ENCODE measurements at regions not wholly inside any gene's neighbourhood (a gene's known extent, or its start where the extent isn't known, plus 50 kb on each side); places are given as distances from the start of the nearest gene placed in this dataset.
"Not testable (repeated sequence)": the region's sequence is repeated elsewhere in the genome, so short reads cannot be mapped to it uniquely, and the experiment has no call there.

DNA sequence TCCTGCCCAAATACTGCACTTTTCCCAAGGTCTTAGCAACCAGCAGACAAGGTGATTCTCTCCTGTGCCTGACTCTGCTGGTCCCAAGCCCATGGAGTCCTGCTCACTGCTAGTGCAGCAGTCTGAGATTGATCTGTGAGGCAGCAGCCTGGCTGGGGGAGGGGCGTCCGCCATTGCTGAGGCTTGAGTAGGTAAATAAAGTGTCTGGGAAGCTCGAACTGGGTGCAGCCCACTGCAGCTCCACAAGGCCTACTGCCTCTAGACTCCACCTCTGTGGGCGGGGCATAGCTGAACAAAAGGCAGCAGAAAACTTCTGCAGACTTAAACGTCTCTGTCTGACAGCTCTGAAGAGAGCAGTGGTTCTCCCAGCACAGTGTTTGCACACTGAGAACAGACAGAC, 258.7 kb downstream of the ABCC12 start:
- not testable (repeated sequence) for DNase-seq

- DNase-seq, result no peak
Observed at GRCh38 chr16:47895146-47895545, 260.6 kb downstream of the ABCC12 start.

DNA sequence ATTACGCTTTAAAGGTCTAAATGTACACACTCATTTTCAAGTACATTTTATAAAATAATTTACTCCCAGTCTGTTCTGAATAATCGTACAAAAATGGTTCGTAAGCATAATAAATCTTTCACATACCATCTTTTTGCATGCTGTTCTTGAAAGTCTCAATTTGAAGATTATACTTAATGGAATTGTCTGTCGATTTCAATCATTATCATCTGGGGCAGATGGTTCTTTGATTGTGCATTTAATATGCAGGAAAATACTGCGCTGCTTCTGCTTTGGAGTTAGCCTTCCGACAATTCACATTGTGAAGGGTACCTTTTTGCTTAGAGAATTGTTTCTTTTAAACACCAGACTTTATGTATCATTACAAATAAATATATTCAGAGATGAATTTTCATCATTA, 262.8 kb downstream of the ABCC12 start:
- DNase-seq, result no peak

- no peak for DNase-seq
Observed at GRCh38 chr16:47888734-47889133, 267.1 kb downstream of the ABCC12 start.

GRCh38 chr16:47888142-47888541, 267.7 kb downstream of the ABCC12 start:
- DNase-seq, result no peak

DNA sequence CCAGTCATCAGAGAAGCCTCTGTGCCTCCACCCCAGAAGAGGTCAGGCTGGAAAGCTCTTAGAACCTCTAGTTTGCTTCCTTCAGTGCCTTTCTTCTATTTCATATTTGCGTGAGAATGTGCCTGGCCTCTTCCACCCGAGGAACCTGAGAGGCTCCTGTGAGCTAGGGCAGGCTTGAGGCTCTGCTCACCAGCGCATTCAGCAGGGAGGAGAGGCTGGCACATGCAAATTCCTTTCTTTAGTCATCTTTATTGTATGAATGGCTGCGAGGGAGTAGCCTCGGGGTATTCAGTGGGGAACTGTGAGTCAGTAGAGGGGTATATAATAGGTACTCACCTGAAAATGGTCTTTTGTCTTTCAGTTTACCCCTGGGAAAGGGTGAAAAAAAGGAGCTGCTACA, 268.3 kb downstream of the ABCC12 start:
- no peak for DNase-seq

- DNase-seq, result no peak
Observed at GRCh38 chr16:47886631-47887415, 269.0 kb downstream of the ABCC12 start.

DNA sequence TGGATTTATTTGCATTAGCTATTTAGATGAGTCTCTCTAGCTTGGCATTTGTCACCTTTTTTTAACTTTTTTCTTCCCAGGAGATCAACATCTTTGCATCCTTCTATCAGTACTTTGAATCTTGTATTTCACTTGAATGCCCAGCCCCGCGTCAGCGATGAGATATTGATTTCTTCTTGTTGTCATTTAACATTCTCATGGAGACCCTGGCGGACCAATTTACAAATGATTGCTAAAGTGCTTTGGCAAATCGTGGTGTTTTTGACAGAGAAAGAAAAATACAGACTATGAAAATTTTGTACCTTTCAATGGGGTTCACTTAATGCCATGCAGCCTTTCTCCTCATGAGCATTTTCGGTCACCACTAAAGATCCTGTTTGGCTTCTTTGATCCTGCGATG, 269.7 kb downstream of the ABCC12 start:
- no peak for DNase-seq

- no peak for DNase-seq
Observed at GRCh38 chr16:47885489-47885888, 270.3 kb downstream of the ABCC12 start.

GRCh38 chr16:47884116-47884725, 271.6 kb downstream of the ABCC12 start:
- DNase-seq, result no peak

GRCh38 chr16:47881574-47881973, 274.2 kb downstream of the ABCC12 start:
- no peak for DNase-seq

DNA sequence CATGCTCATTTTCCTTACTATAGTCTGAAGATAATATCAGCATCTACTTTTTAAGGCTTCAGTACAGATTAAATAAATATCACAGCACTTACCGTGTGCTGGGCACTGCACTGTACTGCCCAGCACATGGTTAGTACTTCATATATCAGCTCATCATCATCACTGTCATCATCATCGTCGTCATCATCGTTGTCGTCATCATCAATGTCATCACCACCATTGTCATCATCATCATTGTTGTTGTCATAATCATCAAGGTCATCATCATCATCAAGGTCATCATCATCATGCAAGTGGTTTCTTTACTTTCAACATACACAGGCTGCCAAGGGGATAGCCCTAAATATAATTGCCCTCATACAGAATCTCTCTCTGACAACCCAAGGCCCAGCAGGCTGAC, 275.1 kb downstream of the ABCC12 start:
- no peak for DNase-seq

DNA sequence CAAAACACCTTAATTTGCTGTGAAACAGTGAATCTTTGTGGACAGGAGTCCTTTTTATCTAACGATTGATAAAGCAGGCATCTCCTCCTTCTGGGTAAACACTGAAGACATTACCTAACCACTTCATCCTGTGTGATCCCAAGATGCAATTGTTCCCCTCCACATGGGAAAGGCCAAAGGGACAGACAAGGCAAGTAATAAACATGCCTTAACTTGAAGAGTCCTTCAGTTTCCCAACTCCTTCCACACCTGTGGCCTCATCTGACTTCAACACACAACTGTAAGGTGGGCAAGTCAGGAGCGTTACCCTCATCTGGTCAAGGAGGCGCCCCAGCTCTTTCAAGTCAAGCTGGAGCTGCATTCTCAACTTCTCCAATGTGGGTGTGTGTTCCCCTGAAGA, 278.6 kb downstream of the ABCC12 start:
- no peak for DNase-seq

- DNase-seq, result no peak
Observed at GRCh38 chr16:47876511-47876910, 279.3 kb downstream of the ABCC12 start.

DNA sequence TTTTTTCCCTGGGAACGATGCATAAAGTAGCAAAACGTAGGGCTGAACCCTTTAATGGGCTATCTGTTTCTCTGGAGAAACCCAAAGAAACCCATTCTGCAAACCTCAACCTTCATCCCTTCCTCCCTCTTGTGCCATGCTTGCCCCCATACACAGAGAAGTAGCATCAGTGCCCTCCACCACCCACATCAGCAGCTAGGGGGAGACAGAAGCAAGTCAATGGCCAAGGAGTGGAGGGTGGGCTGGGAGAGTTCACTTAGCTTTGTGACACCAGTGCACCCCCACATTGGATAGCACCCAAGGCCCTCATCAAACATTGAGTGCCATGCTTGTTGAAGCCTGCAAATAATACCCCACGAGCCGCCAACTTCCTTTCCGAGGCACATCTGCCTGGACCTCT, 282.4 kb downstream of the ABCC12 start:
- DNase-seq, result peak; percentile 12

DNA sequence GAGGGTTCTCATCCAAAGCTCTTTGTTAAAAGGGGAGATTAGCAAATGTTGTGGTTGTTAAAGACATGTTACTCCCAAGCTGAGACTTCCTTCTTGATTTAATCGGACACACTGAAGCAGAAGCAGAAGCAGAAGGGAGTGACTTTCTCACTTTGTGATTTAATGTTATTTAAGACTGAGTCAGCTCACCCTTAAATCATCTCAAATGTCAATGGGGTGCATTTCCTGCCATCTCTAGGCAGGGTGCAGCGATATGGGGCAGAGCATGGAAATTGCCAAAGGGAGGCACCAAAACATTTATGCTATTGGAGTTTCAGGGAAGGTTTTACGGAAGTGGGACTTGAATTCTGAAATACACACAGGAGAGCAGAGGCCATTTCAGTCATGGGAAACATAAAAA, 283.6 kb downstream of the ABCC12 start:
- no peak for DNase-seq

GRCh38 chr16:47866423-47866822, 289.4 kb downstream of the ABCC12 start:
- DNase-seq, result no peak

DNA sequence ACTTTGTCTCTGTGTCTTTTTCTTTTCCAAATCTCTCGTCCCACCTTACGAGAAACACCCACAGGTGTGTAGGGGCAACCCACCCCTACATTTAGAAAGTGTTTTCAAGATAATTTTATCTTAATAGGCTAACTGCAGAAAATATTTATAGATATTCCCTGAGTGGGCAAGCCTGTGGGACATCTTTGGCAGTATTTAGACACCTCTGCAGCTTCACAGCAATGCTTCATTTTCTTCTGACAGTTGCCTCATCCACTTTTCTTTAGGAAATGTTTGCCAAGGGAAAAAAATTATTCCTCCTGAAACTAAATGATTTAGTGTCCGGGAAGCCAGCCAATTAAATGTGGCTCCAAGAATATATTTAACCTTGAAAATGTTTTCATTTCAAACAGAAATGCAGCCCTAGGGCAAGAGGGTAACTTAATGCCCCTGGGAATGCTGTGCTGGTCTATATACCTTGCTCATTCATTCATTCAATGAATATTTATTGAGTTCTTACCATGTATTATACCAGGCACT, 290.4 kb downstream of the ABCC12 start:
- no peak for DNase-seq

- not testable (repeated sequence) for DNase-seq
Observed at GRCh38 chr16:47864262-47864661, 291.5 kb downstream of the ABCC12 start.

GRCh38 chr16:47861999-47862398, 293.8 kb downstream of the ABCC12 start:
- no peak for DNase-seq

GRCh38 chr16:47858333-47858982, 297.3 kb downstream of the ABCC12 start:
- no peak for DNase-seq

DNA sequence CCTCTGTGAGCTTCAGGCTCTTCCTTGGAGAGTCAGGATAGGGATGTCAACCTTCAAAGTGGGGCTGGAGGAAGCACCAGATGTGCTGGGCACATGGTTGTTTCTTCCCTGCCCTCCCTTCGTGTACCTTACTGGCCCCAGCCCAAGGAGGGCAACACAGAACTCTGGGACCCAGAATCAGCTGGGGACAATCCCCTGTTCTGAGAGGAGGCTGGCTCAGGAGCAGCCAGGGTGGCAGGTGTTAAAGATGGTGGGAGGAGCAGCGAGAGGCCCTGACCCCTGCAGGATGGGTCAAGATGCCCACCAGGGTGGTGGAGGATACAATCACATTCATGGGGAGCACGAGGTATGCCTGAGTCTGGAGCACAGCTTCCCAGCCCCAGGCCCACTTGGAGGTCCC, 300.4 kb downstream of the ABCC12 start:
- DNase-seq, result no peak

DNA sequence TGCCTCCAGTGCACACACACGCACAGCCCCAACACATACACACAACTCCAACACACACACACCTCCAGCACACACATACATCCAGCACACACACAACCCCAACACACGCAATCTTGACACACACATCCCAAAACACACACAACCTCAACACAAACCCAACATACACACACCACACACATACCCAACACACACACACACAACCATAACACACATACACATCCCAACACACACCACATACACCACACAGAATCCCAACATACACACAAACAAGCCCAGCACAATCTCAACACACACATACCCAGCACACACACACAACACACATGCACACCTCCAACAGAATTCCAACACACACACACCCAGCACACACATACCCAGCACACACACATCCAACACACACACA, 301.1 kb downstream of the ABCC12 start:
- no peak for DNase-seq

DNA sequence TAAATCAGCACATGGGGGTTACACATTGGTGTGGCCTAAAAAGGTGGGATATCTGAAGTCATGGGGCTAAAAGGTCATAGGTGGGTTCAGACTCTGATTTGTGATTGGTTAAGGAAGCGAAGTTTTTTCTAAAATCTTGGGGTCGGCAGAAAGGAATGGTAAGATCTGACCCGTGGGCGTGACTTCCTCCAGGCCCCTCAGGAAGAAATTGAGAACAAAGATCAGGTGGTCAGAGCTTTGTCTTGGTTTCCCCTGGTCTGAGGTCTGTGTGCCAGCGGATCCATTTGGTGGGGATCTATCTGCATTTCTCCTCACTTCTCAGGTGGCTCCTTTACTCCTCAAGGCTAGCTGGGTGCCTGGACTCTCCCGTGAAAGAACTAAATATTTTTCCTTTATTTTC, 302.8 kb downstream of the ABCC12 start:
- no peak for DNase-seq
